CD4-positive, alpha-beta T cell treated with Interleukin-10 for 1 hour (primary cell): ENCODE measurements at regions not wholly inside any gene's neighbourhood (a gene's known extent, or its start where the extent isn't known, plus 50 kb on each side); places are given as distances from the start of the nearest gene placed in this dataset.
A peak's percentile ranks its signal among the peaks of the same experiment; 100 is the strongest.

Experiments
- DNase-seq: peaks from one replicate; pipeline ENCODE4 v3.0.0-alpha.2; 2020

GRCh38 chr1:60984062-60984799 lies 98.1 kb upstream of the NFIA start:
- no peak for DNase-seq

- no peak for DNase-seq
Measured at GRCh38 chr1:60983701-60984061, 98.7 kb upstream of the NFIA start.

GRCh38 chr1:60982539-60982938 lies 99.8 kb upstream of the NFIA start:
- no peak for DNase-seq

GRCh38 chr1:60981357-60981756 lies 101.0 kb upstream of the NFIA start:
- no peak for DNase-seq

GRCh38 chr1:60978421-60979357 lies 103.7 kb upstream of the NFIA start:
- peak; percentile 44 for DNase-seq

GRCh38 chr1:60977661-60978060 lies 104.7 kb upstream of the NFIA start:
- no peak for DNase-seq

GRCh38 chr1:60974524-60975372 lies 107.6 kb upstream of the NFIA start:
- no peak for DNase-seq

- no peak for DNase-seq
Measured at GRCh38 chr1:60973668-60974067, 108.7 kb upstream of the NFIA start.

- DNase-seq = no peak
Measured at GRCh38 chr1:60972841-60973364, 109.5 kb upstream of the NFIA start.

GRCh38 chr1:60971330-60971729 lies 111.0 kb upstream of the NFIA start:
- no peak for DNase-seq

GRCh38 chr1:60969971-60970509 lies 112.3 kb upstream of the NFIA start:
- DNase-seq = no peak

- no peak for DNase-seq
Measured at GRCh38 chr1:60965280-60965854, 117.0 kb upstream of the NFIA start.

- DNase-seq = no peak
Measured at GRCh38 chr1:60963167-60963940, 119.0 kb upstream of the NFIA start.

GRCh38 chr1:60960891-60961461 lies 121.4 kb upstream of the NFIA start:
- DNase-seq = no peak

GRCh38 chr1:60959701-60960100 lies 122.7 kb upstream of the NFIA start:
- DNase-seq = no peak

- DNase-seq = no peak
Measured at GRCh38 chr1:60958001-60958400, 124.4 kb upstream of the NFIA start.

- DNase-seq = no peak
Measured at GRCh38 chr1:60956520-60956919, 125.8 kb upstream of the NFIA start.

- DNase-seq = no peak
Measured at GRCh38 chr1:60952612-60953111, 129.7 kb upstream of the NFIA start.

GRCh38 chr1:60950224-60951063 lies 131.9 kb upstream of the NFIA start:
- no peak for DNase-seq

- DNase-seq = no peak
Measured at GRCh38 chr1:60949826-60950197, 132.5 kb upstream of the NFIA start.
